Activated T-helper 1 cell treated with anti-CD3 and anti-CD28 coated beads, Interleukin-12 subunit alpha, Interleukin-12 subunit beta, Interleukin-2, Interleukin-4 antibody, amounts not matched to agents 30 ng/mL and 10 ng/mL and 1 ng/mL, durations not matched to agents 14 hours and 24 hours and 36 hours (primary cell): ENCODE measurements at regions not wholly inside any gene's neighbourhood (a gene's known extent, or its start where the extent isn't known, plus 50 kb on each side); places are given as distances from the start of the nearest gene placed in this dataset.
A peak's percentile ranks its signal among the peaks of the same experiment; 100 is the strongest.
"Not testable (repeated sequence)": the region's sequence is repeated elsewhere in the genome, so short reads cannot be mapped to it uniquely, and the experiment has no call there.

Experiments used
- DNase-seq: peaks from one replicate; pipeline ENCODE4 v3.0.0; 2021; ENCODE audit warnings: low spot score
- H3K27ac Mint-ChIP-seq: one replicate; pipeline ENCODE4 v1.8.0; 2021; ENCODE audit warnings: mild to moderate bottlenecking, mixed read lengths
- H3K27me3 Mint-ChIP-seq: one replicate; pipeline ENCODE4 v1.8.0; 2022; ENCODE audit warnings: mild to moderate bottlenecking, moderate library complexity, mixed read lengths; ENCODE audit not compliant: insufficient read depth
- H3K36me3 Mint-ChIP-seq: one replicate; pipeline ENCODE4 v1.8.0; 2021; ENCODE audit warnings: low read depth, mixed read lengths
- H3K4me1 Mint-ChIP-seq: one replicate; pipeline ENCODE4 v1.8.0; 2021; ENCODE audit warnings: low read depth, mixed read lengths
- H3K4me3 Mint-ChIP-seq: one replicate; pipeline ENCODE4 v1.8.0; 2021; ENCODE audit warnings: mild to moderate bottlenecking, moderate library complexity, mixed read lengths
- H3K9me3 Mint-ChIP-seq: one replicate; pipeline ENCODE4 v1.8.0; 2021; ENCODE audit warnings: mixed read lengths
- intact Hi-C: fragments of 100-400 bp; cut with micrococcal nuclease; formaldehyde crosslinking; loops from one replicate; pipeline ENCODE4 v1.15.1; 2024

DNA sequence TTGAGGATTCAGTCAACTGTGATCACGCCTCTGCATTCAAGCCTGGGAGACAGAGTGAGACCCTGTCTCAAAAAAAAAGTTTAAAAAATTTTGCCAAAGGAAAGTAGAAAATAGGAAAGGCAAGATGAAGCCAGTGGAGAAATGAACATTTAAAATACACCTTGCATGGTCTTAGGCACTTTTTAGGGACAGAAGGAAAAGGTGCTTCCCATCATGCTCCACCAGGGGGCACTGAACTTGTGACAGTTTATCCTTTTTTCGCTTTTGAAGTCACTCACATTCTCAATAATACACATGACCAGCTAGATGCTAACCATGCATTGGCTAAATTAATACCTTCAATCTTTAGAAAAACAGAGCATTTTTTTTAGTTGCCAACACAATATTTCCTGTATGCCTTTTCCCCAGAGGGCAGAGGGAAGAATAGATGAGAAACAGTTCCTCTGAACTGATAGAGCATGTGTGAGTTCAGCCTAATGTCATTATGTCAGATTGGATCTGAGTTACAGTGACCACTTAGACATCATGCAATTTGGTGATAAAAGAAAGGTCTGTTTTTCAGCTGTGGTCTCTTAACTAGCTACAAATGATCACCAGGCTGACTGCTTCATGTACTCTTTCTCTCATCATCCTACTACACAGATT lies 221.8 kb upstream of the SSTR1 start:
- intact Hi-C loops: loop anchor here (1.0 to 10.0 kb wide), 3 partner anchors 149 to 1029 kb away; no protein-coding TSS in a partner anchor
- Mint-ChIP-seq H3K4me3 (no peak overlapping the region), H3K36me3 (no peaks in the 10 kb centered on the region)

DNA sequence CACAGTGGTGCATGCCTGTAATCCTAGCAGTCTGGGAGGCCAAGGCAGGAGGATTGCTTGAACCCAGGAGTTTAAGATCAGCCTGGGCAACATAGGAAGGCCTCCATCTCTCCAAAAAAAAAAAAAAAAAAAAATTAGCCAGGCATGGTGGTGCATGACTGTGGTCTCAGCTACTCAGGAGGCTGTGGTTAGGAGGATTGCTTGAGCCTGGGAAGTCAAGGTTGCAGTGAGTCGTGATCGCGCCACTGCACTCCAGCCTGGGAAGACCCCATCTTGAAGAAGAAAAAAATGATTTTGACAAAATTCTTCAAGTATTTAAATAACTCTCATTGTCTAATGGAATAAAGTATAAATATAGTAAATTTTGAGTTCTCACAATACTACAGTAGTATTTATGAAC lies 219.2 kb upstream of the SSTR1 start:
- Mint-ChIP-seq H3K4me3 (no peak overlapping the region), H3K27me3 (peaks cover 2% of the 10 kb centered on the region), H3K9me3 (no peaks in the 10 kb centered on the region), H3K27ac (no peak overlapping the region), H3K4me1 (no peaks in the 10 kb centered on the region), H3K36me3 (no peaks in the 10 kb centered on the region)
- intact Hi-C loops: loop anchor here (10.0 kb wide), 1 partner anchor 146 kb away; no protein-coding TSS in a partner anchor
- DNase-seq: no peak

More for the DNA sequence above, 221.8 kb upstream of the SSTR1 start:
- Mint-ChIP-seq H3K4me1 (no peaks in the 10 kb centered on the region), H3K27ac (no peak overlapping the region), H3K27me3 (peaks cover 2% of the 10 kb centered on the region), H3K9me3 (peaks cover 4% of the 10 kb centered on the region)
- peak; percentile 17 for DNase-seq

DNA sequence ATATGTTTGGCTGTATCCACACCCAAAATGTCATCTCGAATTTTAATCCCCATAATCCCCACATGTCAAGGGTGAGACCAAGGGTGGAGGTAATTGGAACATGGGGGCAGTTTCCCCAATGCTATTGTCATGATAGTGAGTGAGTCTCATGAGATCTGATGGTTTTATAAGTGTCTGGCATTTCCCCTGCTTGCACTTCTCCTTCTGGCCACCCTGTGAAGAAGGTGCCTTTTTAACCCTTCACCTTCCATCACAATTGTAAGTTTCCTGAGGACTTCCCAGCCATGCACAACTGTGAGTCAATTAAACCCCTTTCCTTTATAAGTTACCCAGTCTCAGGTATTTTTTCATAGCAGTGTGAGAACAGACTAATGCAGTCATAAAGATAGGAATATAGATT lies 216.7 kb upstream of the SSTR1 start:
- no peaks in the 10 kb centered on the region for H3K9me3 Mint-ChIP-seq
- intact Hi-C loops: no loop called here

DNA sequence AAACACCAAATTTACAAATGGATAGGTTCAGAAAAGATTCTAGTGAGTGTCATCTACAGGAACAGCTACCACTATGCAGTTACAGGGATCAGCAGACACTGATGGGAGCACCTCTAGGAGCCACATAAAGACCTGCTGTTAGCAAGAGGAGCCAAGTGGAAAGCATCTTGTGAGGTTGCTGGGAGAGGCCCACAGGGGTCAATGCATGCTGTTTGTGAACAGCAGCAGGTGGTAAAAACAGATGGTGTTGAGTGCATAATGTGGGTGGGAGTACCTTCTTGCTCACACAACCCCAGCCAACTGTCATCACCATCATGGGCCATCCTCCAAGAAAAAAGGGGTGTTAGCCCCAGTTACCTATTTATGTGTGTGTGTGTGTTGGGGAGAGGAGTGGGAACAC lies 215.2 kb upstream of the SSTR1 start:
- Mint-ChIP-seq H3K27me3 (no peaks in the 10 kb centered on the region), H3K27ac (no peak overlapping the region), H3K36me3 (no peaks in the 10 kb centered on the region), H3K9me3 (no peaks in the 10 kb centered on the region), H3K4me1 (no peaks in the 10 kb centered on the region), H3K4me3 (no peak overlapping the region)
- no peak for DNase-seq
- intact Hi-C loops: no loop called here

More for the DNA sequence above, 216.7 kb upstream of the SSTR1 start:
- H3K4me1 Mint-ChIP-seq: no peaks in the 10 kb centered on the region
- no peak overlapping the region for H3K27ac Mint-ChIP-seq
- no peak overlapping the region for H3K4me3 Mint-ChIP-seq
- no peak for DNase-seq
- H3K27me3 Mint-ChIP-seq: no peaks in the 10 kb centered on the region
- H3K36me3 Mint-ChIP-seq: no peaks in the 10 kb centered on the region

DNA sequence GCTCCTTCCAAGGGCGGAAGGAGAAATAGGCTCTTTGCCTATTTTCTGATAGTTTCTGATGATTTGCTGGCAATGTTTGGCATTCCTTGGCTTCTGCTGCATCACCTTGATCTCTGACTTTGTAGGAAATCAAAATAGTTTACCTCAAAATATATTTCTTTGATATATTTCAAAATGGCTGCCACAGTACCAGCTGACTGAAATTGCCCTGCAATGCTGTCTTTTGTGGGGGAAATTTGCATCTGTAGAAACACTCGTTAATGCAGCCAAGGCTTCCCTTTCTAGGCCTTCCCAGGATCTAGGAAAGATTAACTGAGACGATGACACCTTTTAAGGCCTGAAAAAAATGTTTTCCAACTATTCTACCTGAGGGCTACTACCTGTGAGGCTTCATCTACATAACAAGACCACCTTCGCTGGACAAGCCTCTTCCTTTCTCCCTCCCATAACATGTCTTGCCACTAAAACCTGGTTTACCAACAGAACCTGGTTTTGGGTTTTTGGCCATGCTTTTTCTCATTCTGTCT lies 212.8 kb upstream of the SSTR1 start:
- DNase-seq: no peak
- Mint-ChIP-seq H3K27me3 (no peaks in the 10 kb centered on the region), H3K36me3 (no peaks in the 10 kb centered on the region), H3K9me3 (no peaks in the 10 kb centered on the region), H3K27ac (no peak overlapping the region), H3K4me1 (no peaks in the 10 kb centered on the region), H3K4me3 (no peak overlapping the region)
- intact Hi-C loops: no loop called here

DNA sequence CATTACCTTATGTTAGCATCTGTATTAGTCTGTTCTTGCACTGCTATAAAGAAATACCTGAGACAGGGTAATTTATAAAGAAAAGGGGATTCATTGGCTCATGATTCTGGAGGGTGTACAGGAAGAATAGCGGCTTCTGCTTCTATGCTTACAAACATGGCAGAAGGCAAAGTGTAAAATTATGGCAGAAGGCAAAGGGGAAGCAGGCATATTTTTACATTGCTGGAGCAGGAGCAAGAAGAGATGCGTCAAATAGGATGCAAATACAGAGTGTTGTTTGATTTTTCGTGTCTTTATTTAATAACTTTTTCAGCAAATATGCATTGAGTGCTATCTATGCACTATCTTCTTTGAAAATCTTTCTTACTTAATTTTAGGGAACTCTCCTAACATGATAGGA lies 210.7 kb upstream of the SSTR1 start:
- Mint-ChIP-seq H3K36me3 (no peaks in the 10 kb centered on the region), H3K4me3 (no peak overlapping the region), H3K27ac (no peak overlapping the region), H3K4me1 (no peaks in the 10 kb centered on the region), H3K9me3 (no peaks in the 10 kb centered on the region), H3K27me3 (no peaks in the 10 kb centered on the region)
- intact Hi-C loops: no loop called here
- DNase-seq: no peak

DNA sequence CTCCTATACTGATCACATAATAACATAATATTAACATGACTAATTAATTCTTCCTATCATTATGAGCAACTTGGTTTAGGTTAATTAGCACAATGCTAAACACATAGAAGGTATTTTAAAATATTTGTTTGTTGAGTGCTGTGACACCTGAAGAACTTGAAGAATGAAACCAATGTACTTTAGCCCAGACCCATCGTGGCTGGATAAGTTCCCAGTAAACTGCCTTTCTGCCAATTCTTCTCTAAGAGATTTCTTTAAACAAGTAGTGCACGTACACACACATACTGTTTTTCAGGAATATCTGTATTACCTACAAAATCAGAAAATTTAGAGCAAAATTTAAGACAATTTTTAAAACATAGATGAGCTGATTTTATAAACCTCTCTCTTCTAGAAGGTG lies 207.4 kb upstream of the SSTR1 start:
- Mint-ChIP-seq H3K4me1 (no peaks in the 10 kb centered on the region), H3K27ac (no peak overlapping the region), H3K4me3 (no peak overlapping the region), H3K27me3 (no peaks in the 10 kb centered on the region), H3K9me3 (no peaks in the 10 kb centered on the region), H3K36me3 (no peaks in the 10 kb centered on the region)
- no peak for DNase-seq
- intact Hi-C loops: no loop called here

DNA sequence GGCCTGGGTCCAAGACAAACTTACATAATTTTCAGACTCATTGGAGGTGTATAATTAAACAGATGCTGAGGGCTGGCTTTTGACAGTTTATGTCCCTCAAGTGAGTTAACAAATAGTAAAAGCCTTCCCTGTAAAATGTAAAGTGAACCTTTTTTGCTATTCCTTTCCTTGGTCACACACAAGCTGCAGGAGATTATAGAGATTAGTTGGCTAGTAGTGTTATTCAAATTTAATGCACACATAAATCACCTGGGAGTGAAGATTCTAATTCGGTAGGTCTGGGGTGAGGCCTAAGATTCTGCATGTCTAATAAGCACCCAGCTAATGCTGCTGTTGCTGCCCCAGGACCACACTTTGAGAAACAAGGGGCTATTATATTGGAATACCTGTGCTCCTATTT lies 206.2 kb upstream of the SSTR1 start:
- no peak for DNase-seq
- Mint-ChIP-seq H3K4me1 (no peaks in the 10 kb centered on the region), H3K9me3 (no peaks in the 10 kb centered on the region), H3K27ac (no peak overlapping the region), H3K27me3 (no peaks in the 10 kb centered on the region), H3K36me3 (no peaks in the 10 kb centered on the region), H3K4me3 (no peak overlapping the region)
- intact Hi-C loops: no loop called here

DNA sequence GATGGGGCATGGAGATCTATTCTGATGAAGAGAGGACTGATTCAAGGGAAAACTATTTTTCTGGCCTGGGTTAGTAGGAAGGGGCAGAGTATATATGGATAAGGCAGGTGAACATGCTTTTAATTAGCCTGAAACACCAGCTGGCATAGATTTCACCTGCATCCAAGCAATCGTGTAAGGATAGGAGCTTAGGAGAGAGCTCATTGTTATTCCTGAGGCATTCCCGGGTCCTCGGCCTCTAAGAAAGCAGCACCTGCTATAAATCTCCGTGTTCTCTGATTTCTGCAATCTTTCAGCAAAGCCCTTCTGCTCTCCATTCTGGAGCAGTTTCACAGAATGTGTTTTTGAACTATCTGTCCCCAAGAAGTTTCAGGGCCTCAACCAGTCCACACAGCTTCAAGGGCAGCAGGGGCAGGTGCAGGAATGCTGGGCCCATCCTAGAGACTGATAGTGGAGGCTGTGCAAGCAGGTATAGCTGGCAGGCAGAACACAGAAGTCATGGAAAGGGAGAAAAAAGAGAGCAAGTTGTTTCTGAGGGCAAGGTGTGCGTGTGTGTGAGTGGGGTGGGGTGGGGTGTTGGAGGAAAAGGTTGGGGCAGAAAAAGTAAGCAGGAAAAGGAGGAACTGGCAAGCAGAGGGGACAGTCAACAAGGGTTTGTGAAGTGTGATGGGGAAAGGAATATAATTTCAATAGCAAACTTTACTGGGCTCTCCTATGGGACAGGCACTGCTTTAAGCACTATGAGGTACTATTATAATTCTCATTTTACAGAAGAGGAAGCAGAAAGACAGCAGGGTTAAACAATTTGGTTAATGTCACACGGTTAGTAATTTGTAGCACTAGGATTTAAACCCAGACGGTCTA lies 203.7 kb upstream of the SSTR1 start:
- H3K4me3 Mint-ChIP-seq: no peak overlapping the region
- intact Hi-C loops: no loop called here
- no peak for DNase-seq
- H3K9me3 Mint-ChIP-seq: no peaks in the 10 kb centered on the region
- H3K4me1 Mint-ChIP-seq: no peaks in the 10 kb centered on the region
- no peak overlapping the region for H3K27ac Mint-ChIP-seq
- no peaks in the 10 kb centered on the region for H3K27me3 Mint-ChIP-seq
- H3K36me3 Mint-ChIP-seq: no peaks in the 10 kb centered on the region

DNA sequence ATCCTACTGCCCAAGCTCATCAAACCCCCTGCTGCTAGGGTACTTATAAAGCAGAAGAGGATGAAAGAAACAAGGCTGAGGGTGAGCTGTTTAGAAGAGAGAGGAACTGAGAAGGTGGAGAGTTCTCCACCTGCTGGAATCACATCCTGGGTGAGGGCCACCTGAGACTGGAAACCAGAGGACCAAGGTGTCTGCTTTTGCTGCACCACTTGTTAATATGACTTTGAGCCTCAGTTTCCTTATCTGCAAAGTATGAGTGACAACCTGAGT lies 203.2 kb upstream of the SSTR1 start:
- Mint-ChIP-seq H3K4me1 (no peaks in the 10 kb centered on the region), H3K27ac (no peak overlapping the region), H3K27me3 (no peaks in the 10 kb centered on the region), H3K4me3 (no peak overlapping the region), H3K9me3 (no peaks in the 10 kb centered on the region), H3K36me3 (no peaks in the 10 kb centered on the region)
- intact Hi-C loops: no loop called here
- DNase-seq: no peak

DNA sequence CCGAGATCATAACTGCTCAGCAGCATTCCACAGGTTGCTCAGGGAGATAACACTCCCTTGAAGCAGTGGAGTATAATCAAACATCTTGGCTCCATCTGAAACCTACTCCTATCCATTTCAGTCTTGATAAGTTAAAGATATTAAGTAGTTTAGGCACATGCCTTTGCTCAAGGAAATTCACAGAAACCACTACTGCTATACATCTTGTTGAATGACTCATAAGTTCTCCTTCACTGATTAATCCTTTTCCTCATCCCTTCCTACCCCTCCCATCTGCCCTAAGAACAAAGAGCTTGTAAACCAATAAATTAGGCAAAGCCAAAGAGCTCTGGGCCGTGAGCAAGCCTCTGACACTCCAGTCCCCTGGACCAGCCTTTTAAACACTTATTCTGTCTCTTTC lies 196.5 kb upstream of the SSTR1 start:
- H3K4me1 Mint-ChIP-seq, H3K27me3 Mint-ChIP-seq, H3K27ac Mint-ChIP-seq, H3K4me3 Mint-ChIP-seq, H3K36me3 Mint-ChIP-seq, DNase-seq, intact Hi-C loops: not testable (repeated sequence)
- H3K9me3 Mint-ChIP-seq: peaks cover 16% of the 10 kb centered on the region

DNA sequence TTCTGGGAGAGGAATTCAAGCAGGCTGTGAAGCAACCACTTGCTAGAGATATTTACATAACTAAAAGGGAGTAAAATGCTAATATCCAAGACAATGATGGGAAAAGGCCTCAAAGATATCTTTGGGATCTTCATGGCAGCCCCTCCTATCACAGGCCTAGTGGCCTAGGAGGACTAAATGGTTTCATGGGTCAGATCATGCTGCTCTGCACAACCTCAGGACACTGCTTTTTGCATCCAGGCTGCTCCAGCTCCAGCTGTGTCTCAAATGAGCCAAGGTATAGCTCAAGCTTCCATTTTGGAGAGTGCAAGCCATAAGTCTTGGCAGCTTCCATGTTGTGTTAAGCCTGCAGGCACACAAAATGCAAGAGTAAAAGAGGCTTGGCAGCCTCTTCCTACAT lies 195.6 kb upstream of the SSTR1 start:
- no peak overlapping the region for H3K4me3 Mint-ChIP-seq
- no peaks in the 10 kb centered on the region for H3K36me3 Mint-ChIP-seq
- no peaks in the 10 kb centered on the region for H3K4me1 Mint-ChIP-seq
- intact Hi-C loops: no loop called here
- H3K9me3 Mint-ChIP-seq: peaks cover 16% of the 10 kb centered on the region
- H3K27ac Mint-ChIP-seq: no peak overlapping the region
- no peaks in the 10 kb centered on the region for H3K27me3 Mint-ChIP-seq
- no peak for DNase-seq

DNA sequence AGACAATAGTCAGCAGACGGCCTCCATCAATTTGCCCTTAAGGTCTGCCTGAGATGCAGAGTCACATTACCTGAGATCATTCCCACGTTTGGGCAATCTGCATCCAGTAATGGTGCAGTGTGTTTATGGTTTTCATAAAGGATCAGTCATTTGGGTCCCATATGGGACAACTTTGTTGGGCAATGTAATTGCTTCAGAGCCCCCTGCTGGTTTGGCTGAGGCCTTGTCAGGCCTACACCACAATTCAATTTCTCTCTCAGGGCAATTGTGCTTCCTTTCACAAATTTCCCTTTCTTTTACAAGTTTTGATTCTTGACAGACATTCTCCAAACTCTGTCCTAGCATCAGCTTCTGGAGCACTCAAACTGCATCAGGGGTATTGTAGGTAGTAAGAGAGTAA lies 191.2 kb upstream of the SSTR1 start:
- H3K36me3 Mint-ChIP-seq: no peaks in the 10 kb centered on the region
- no peak overlapping the region for H3K27ac Mint-ChIP-seq
- intact Hi-C loops: no loop called here
- no peak overlapping the region for H3K4me3 Mint-ChIP-seq
- peaks cover 11% of the 10 kb centered on the region for H3K9me3 Mint-ChIP-seq
- H3K4me1 Mint-ChIP-seq: no peaks in the 10 kb centered on the region
- no peak for DNase-seq
- H3K27me3 Mint-ChIP-seq: no peaks in the 10 kb centered on the region
